ENCODE measurements at regions not wholly inside any gene's neighbourhood (a gene's known extent, or its start where the extent isn't known, plus 50 kb on each side); places are given as distances from the start of the nearest gene placed in this dataset.

DNA sequence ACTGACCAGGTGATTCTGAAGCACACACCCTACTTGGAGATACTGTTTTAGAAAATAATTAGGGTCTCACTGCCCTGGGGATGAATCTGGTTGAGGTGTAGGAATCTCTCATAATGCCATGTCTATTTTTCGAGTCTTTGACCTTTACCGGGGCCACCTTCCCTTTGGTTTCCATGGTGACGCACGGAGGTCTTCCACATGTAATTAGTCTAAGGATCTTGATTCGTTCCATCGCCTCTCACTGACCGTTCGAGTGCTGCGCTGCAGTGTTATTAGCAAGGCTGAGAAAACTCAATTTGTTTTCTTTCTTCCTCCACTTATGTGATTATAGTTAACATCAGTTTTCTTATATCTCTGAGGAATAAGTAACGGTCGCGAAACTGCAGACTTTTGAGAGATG is 144.3 kb upstream of the SPACA1 start:
- peaks cover 9% of the 10 kb centered on the region for H3K4me1 ChIP-seq (ENCODE audit: insufficient read depth, low read length)
- DNase-seq: no peak
- no peaks in the 10 kb centered on the region for H3K36me3 Mint-ChIP-seq
- H3K4me1 Mint-ChIP-seq: peaks cover 15 to 16% (median 16%) of the 10 kb centered on the region in 3 donors
- ChIA-PET POLR2A (no interaction called here), CTCF (no interaction called here)
- no peaks in the 10 kb centered on the region for H3K27me3 ChIP-seq (ENCODE audit: insufficient read depth, low read length, poor library complexity, severe bottlenecking)
- H3K27ac Mint-ChIP-seq: peak overlapping the region in 1 of 8 donors; percentile 11
- H3K9me3 Mint-ChIP-seq: no peaks in the 10 kb centered on the region
- no peak overlapping the region for H3K4me3 Mint-ChIP-seq
- H3K27ac ChIP-seq (ENCODE audit: low read depth, low read length): no peak overlapping the region
- no peaks in the 10 kb centered on the region for H3K9me3 ChIP-seq (ENCODE audit: low read length)
- H3K27me3 Mint-ChIP-seq: peaks cover 0 to 3% of the 10 kb centered on the region in 2 donors
- H3K36me3 ChIP-seq (ENCODE audit: insufficient read depth, low read length): no peaks in the 10 kb centered on the region
- no peak overlapping the region for H3K4me3 ChIP-seq (ENCODE audit: low read length)

DNA sequence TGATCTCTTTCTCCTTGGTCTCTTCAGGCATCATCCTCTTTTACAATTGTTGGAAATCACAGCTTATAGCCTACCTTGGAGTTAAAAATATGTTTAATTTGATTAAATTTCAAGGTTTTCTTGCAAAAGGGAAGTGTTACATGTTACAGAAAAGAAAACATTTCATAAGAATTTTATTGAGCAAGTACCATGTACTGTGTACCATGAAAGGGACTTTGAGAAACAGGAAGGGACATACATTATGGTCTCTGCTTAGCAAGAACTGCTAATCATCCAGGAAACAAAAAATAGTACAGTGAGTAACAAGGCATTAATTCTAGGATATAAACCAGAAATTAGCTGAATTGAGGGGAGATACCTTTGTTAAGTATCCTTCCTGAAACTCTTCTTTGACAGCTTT is 145.3 kb upstream of the SPACA1 start:
- H3K9me3 ChIP-seq (ENCODE audit: low read length): no peaks in the 10 kb centered on the region
- DNase-seq: no peak
- ChIA-PET CTCF (no interaction called here), POLR2A (no interaction called here)
- H3K4me1 Mint-ChIP-seq: peaks cover 6 to 7% (median 7%) of the 10 kb centered on the region in 3 donors
- peaks cover 2% of the 10 kb centered on the region for H3K4me1 ChIP-seq (ENCODE audit: insufficient read depth, low read length)
- no peak overlapping the region for H3K27ac ChIP-seq (ENCODE audit: low read depth, low read length)
- no peak overlapping the region for H3K4me3 Mint-ChIP-seq
- H3K36me3 ChIP-seq (ENCODE audit: insufficient read depth, low read length): no peaks in the 10 kb centered on the region
- H3K9me3 Mint-ChIP-seq: no peaks in the 10 kb centered on the region
- H3K27me3 Mint-ChIP-seq: peaks cover 0 to 3% of the 10 kb centered on the region in 2 donors
- no peak overlapping the region for H3K27ac Mint-ChIP-seq
- H3K27me3 ChIP-seq (ENCODE audit: insufficient read depth, low read length, poor library complexity, severe bottlenecking): no peaks in the 10 kb centered on the region
- H3K36me3 Mint-ChIP-seq: no peaks in the 10 kb centered on the region
- H3K4me3 ChIP-seq (ENCODE audit: low read length): no peak overlapping the region

DNA sequence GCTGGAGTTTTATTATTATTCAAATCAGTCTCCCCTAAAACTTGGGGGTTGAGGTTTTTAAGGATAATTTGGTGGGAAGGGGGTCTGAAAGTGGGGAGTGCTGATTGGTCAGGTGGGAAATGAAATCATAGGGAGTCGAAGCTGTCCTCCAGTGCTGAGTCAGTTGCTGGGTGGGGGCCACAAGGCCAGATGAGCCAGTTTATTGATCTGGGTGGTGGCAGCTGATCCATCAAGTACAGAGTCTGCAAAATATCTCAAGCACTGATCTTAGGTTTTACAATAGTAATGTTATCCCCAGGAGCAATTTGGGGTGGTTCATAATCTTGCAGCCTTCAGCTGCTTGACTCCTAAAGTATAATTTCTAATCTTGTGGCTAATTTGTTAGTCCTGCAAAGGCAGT is 146.0 kb upstream of the SPACA1 start:
- no peaks in the 10 kb centered on the region for H3K9me3 Mint-ChIP-seq
- H3K4me3 ChIP-seq (ENCODE audit: low read length): no peak overlapping the region
- H3K4me1 Mint-ChIP-seq: no peaks in the 10 kb centered on the region
- peaks cover 0 to 3% of the 10 kb centered on the region in 2 donors for H3K27me3 Mint-ChIP-seq
- H3K27me3 ChIP-seq (ENCODE audit: insufficient read depth, low read length, poor library complexity, severe bottlenecking): no peaks in the 10 kb centered on the region
- no peaks in the 10 kb centered on the region for H3K36me3 ChIP-seq (ENCODE audit: insufficient read depth, low read length)
- DNase-seq: no peak
- H3K4me3 Mint-ChIP-seq: no peak overlapping the region
- no peaks in the 10 kb centered on the region for H3K36me3 Mint-ChIP-seq
- POLR2A ChIA-PET: no interaction called here
- CTCF ChIA-PET: interaction anchor here (0.8 kb wide), 1 partner anchor 11 kb away, joined by 3 read pairs; no protein-coding TSS in a partner anchor
- no peak overlapping the region for H3K27ac Mint-ChIP-seq
- no peaks in the 10 kb centered on the region for H3K9me3 ChIP-seq (ENCODE audit: low read length)
- H3K27ac ChIP-seq (ENCODE audit: low read depth, low read length): no peak overlapping the region
- H3K4me1 ChIP-seq (ENCODE audit: insufficient read depth, low read length): no peaks in the 10 kb centered on the region

DNA sequence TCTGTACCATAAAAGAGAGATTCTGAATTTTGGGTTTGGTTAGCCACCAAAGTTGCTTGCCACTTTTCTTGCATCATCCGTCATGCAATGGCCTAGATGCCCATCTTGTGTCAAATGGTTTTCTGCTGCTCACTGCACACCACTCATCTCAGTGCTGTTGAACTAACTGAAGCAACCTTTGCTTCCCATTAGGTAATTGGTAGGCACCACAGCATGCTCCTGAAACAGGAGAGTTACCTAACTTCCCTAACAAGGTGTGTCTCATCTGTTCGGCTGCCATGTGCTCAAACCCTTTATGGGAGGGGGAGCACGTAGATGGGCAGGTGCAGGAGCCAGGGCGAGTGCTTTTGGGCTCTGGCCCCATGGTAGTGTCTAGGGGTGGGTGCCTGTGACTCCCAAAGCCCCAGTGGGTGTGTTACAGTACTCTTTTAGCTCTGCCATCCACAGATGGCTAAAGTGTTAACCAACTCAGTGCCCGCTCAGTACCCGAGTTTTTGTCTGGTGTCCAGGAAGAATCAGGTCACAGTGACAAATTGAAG is 147.4 kb upstream of the SPACA1 start:
- Histone ChIP-seq H3K27ac (ENCODE audit: low read depth, low read length) (no peak overlapping the region), H3K4me1 (ENCODE audit: insufficient read depth, low read length) (no peaks in the 10 kb centered on the region), H3K27me3 (ENCODE audit: insufficient read depth, low read length, poor library complexity, severe bottlenecking) (no peaks in the 10 kb centered on the region), H3K4me3 (ENCODE audit: low read length) (no peak overlapping the region), H3K36me3 (ENCODE audit: insufficient read depth, low read length) (no peaks in the 10 kb centered on the region), H3K9me3 (ENCODE audit: low read length) (no peaks in the 10 kb centered on the region)
- POLR2A ChIA-PET: no interaction called here
- H3K36me3 Mint-ChIP-seq: no peaks in the 10 kb centered on the region
- H3K27ac Mint-ChIP-seq: no peak overlapping the region
- no peak overlapping the region for H3K4me3 Mint-ChIP-seq
- CTCF ChIA-PET: no interaction called here
- no peaks in the 10 kb centered on the region for H3K9me3 Mint-ChIP-seq
- H3K27me3 Mint-ChIP-seq: peaks cover 0 to 2% of the 10 kb centered on the region in 2 donors
- DNase-seq: no peak
- no peaks in the 10 kb centered on the region for H3K4me1 Mint-ChIP-seq

DNA sequence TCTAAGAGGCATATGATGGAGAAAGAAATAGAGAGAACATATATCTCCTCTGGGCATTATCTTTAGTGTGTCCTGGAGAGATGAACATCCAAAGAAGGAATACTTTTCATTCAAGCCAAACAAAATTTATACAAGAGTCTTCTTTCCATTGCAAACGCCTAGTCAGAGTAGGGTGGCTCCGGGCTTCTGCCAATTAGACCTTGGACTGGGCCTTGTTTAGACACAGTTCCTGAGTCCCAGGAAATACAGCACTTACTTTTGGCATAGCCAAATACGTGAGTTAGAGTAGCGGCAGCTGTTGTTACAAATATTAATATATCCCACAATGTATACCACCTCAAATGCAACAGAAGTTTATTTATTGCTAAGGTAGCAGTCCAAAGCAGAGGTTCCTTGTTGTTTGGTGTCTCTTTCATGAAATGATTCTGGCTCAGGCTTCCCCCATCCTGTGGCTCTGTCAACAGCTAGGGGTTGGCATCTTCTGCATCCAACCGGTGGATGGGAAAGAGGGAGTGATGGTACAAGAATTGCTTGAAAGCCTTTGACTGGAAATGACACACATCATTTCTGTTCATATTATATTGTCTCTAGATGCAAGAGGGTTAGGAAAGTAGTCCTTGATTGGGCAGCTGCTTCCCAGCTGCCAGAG is 148.0 kb upstream of the SPACA1 start:
- H3K4me1 Mint-ChIP-seq: no peaks in the 10 kb centered on the region
- Histone ChIP-seq H3K36me3 (ENCODE audit: insufficient read depth, low read length) (no peaks in the 10 kb centered on the region), H3K9me3 (ENCODE audit: low read length) (no peaks in the 10 kb centered on the region), H3K4me3 (ENCODE audit: low read length) (no peak overlapping the region), H3K4me1 (ENCODE audit: insufficient read depth, low read length) (no peaks in the 10 kb centered on the region), H3K27ac (ENCODE audit: low read depth, low read length) (no peak overlapping the region), H3K27me3 (ENCODE audit: insufficient read depth, low read length, poor library complexity, severe bottlenecking) (no peaks in the 10 kb centered on the region)
- DNase-seq: no peak
- H3K9me3 Mint-ChIP-seq: no peaks in the 10 kb centered on the region
- H3K27me3 Mint-ChIP-seq: peaks cover 0 to 2% of the 10 kb centered on the region in 2 donors
- H3K27ac Mint-ChIP-seq: no peak overlapping the region
- ChIA-PET CTCF (no interaction called here), POLR2A (no interaction called here)
- H3K36me3 Mint-ChIP-seq: no peaks in the 10 kb centered on the region
- H3K4me3 Mint-ChIP-seq: no peak overlapping the region

DNA sequence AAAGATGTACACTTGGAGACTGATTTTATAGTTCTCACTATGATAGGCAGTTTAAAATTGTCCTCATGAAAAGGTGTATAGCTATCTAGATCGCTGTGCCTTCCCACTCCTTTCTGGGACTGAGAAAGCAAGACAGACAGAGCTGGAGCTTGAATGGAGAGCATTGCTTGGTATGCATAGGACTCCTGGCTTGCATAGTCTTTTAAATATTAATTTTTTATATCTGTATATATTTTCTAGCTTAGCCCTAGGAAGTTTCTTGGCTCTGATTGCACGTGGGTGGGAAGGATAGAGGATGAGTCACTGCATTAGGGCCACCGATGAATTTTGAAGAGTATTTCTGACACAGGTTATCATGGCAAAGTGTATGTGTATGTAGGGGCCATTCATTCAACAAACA is 150.0 kb upstream of the SPACA1 start:
- Histone ChIP-seq H3K9me3 (ENCODE audit: low read length) (no peaks in the 10 kb centered on the region), H3K4me1 (ENCODE audit: insufficient read depth, low read length) (no peaks in the 10 kb centered on the region), H3K4me3 (ENCODE audit: low read length) (no peak overlapping the region), H3K36me3 (ENCODE audit: insufficient read depth, low read length) (no peaks in the 10 kb centered on the region), H3K27me3 (ENCODE audit: insufficient read depth, low read length, poor library complexity, severe bottlenecking) (no peaks in the 10 kb centered on the region), H3K27ac (ENCODE audit: low read depth, low read length) (no peak overlapping the region)
- ChIA-PET POLR2A (no interaction called here), CTCF (interaction anchor here (0.9 kb wide), 1 partner anchor 16 kb away, joined by 3 read pairs; no protein-coding TSS in a partner anchor)
- Mint-ChIP-seq H3K27ac (no peak overlapping the region), H3K4me1 (no peaks in the 10 kb centered on the region), H3K9me3 (no peaks in the 10 kb centered on the region), H3K27me3 (peaks cover 0 to 2% of the 10 kb centered on the region in 2 donors), H3K4me3 (no peak overlapping the region), H3K36me3 (no peaks in the 10 kb centered on the region)
- DNase-seq: no peak

DNA sequence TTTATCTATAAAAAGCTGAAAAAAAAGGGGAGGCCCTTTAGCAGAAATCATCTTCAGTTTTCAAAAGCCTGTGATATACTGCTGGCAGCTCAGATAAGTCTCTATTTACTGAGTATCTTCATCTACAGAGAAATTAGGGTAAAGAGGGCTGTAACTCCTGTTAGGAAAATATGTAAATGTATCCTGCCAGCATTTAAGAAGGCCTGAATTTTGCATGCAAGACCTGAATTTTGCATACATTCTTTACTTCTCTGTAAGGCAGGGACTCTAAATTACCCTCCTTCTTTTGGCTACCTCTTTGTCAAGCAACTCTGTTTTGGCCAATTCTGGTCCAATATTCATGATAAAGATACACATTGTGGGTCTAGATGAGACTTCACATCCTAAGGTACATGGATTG is 150.6 kb upstream of the SPACA1 start:
- H3K4me3 Mint-ChIP-seq: no peak overlapping the region
- no peak for DNase-seq
- H3K9me3 Mint-ChIP-seq: no peaks in the 10 kb centered on the region
- ChIA-PET CTCF (no interaction called here), POLR2A (no interaction called here)
- no peaks in the 10 kb centered on the region for H3K36me3 Mint-ChIP-seq
- peaks cover 0 to under 1% of the 10 kb centered on the region in 2 donors for H3K27me3 Mint-ChIP-seq
- Histone ChIP-seq H3K36me3 (ENCODE audit: insufficient read depth, low read length) (no peaks in the 10 kb centered on the region), H3K4me1 (ENCODE audit: insufficient read depth, low read length) (no peaks in the 10 kb centered on the region), H3K27me3 (ENCODE audit: insufficient read depth, low read length, poor library complexity, severe bottlenecking) (no peaks in the 10 kb centered on the region), H3K9me3 (ENCODE audit: low read length) (no peaks in the 10 kb centered on the region), H3K4me3 (ENCODE audit: low read length) (no peak overlapping the region), H3K27ac (ENCODE audit: low read depth, low read length) (no peak overlapping the region)
- no peak overlapping the region for H3K27ac Mint-ChIP-seq
- no peaks in the 10 kb centered on the region for H3K4me1 Mint-ChIP-seq

DNA sequence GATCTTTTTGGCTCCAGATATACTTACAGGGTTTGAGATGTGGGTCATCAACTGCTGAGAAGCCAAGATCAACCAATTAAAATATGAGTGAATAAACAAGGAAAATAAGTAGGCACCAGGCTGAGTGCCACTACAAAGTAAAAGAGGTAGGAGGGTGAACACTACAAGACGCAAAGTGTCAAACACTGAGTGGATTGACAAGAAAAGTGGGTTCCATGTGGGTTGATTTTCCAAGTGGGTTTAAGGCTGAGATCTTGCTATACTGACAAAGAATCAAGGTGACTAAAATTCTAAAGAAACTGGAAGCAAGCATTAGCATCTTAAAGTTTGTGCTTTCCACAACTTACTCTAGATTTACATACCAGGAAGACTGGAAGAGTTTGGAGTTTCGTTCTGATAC is 160.4 kb upstream of the SPACA1 start:
- H3K27ac Mint-ChIP-seq: no peak overlapping the region
- H3K27ac ChIP-seq (ENCODE audit: low read depth, low read length): no peak overlapping the region
- ChIA-PET CTCF (no interaction called here), POLR2A (no interaction called here)
- H3K9me3 Mint-ChIP-seq: no peaks in the 10 kb centered on the region
- no peaks in the 10 kb centered on the region for H3K9me3 ChIP-seq (ENCODE audit: low read length)
- H3K27me3 Mint-ChIP-seq: peaks cover 0 to 17% of the 10 kb centered on the region in 2 donors
- H3K27me3 ChIP-seq (ENCODE audit: insufficient read depth, low read length, poor library complexity, severe bottlenecking): no peaks in the 10 kb centered on the region
- H3K4me3 Mint-ChIP-seq: no peak overlapping the region
- DNase-seq: no peak
- no peaks in the 10 kb centered on the region for H3K4me1 ChIP-seq (ENCODE audit: insufficient read depth, low read length)
- H3K4me1 Mint-ChIP-seq: no peaks in the 10 kb centered on the region
- no peak overlapping the region for H3K4me3 ChIP-seq (ENCODE audit: low read length)
- no peaks in the 10 kb centered on the region for H3K36me3 Mint-ChIP-seq
- H3K36me3 ChIP-seq (ENCODE audit: insufficient read depth, low read length): no peaks in the 10 kb centered on the region
